ENCODE measurements at regions not wholly inside any gene's neighbourhood (a gene's known extent, or its start where the extent isn't known, plus 50 kb on each side); places are given as distances from the start of the nearest gene placed in this dataset.

GRCh38 chr2:120496759-120497158, 150.8 kb downstream of the INHBB start:
- Histone ChIP-seq H3K27me3 (replicated peaks) (peaks cover 2% of the 10 kb centered on the region), H3K27ac (no peak overlapping the region), H3K36me3 (replicated peaks) (no peaks in the 10 kb centered on the region), H3K4me3 (ENCODE audit: low read depth, low read length) (no peak overlapping the region)
- in situ Hi-C loops (cut with HindIII; ENCODE audit: low pct_ligation_motif_present, low sequenced_read_pairs): no loop called here
- no peak for TF ChIP-seq CTCF (IDR thresholded peaks at IDR 0.05; ENCODE audit: low read depth, low read length, missing control alignments)
- no peak for DNase-seq

GRCh38 chr2:120497261-120497977, 151.5 kb downstream of the INHBB start:
- peaks cover 2% of the 10 kb centered on the region for H3K27me3 ChIP-seq (replicated peaks)
- H3K4me3 ChIP-seq (ENCODE audit: low read depth, low read length): no peak overlapping the region
- H3K27ac ChIP-seq: no peak overlapping the region
- DNase-seq: no peak
- no peaks in the 10 kb centered on the region for H3K36me3 ChIP-seq (replicated peaks)
- no peak for TF ChIP-seq CTCF (IDR thresholded peaks at IDR 0.05; ENCODE audit: low read depth, low read length, missing control alignments)
- in situ Hi-C loops (cut with HindIII; ENCODE audit: low pct_ligation_motif_present, low sequenced_read_pairs): no loop called here

- no peak overlapping the region for H3K4me3 ChIP-seq (ENCODE audit: low read depth, low read length)
- H3K36me3 ChIP-seq (replicated peaks): no peaks in the 10 kb centered on the region
- peaks cover 2% of the 10 kb centered on the region for H3K27me3 ChIP-seq (replicated peaks)
- in situ Hi-C loops (cut with HindIII; ENCODE audit: low pct_ligation_motif_present, low sequenced_read_pairs): no loop called here
- DNase-seq: no peak
- TF ChIP-seq CTCF (IDR thresholded peaks at IDR 0.05; ENCODE audit: low read depth, low read length, missing control alignments): no peak
- H3K27ac ChIP-seq: no peak overlapping the region
Observed at GRCh38 chr2:120498121-120498520, 152.2 kb downstream of the INHBB start.

- no peaks in the 10 kb centered on the region for H3K36me3 ChIP-seq (replicated peaks)
- no peak overlapping the region for H3K4me3 ChIP-seq (ENCODE audit: low read depth, low read length)
- TF ChIP-seq CTCF (IDR thresholded peaks at IDR 0.05; ENCODE audit: low read depth, low read length, missing control alignments): no peak
- H3K27me3 ChIP-seq (replicated peaks): peaks cover 2% of the 10 kb centered on the region
- in situ Hi-C loops (cut with HindIII; ENCODE audit: low pct_ligation_motif_present, low sequenced_read_pairs): no loop called here
- no peak for DNase-seq
- no peak overlapping the region for H3K27ac ChIP-seq
Observed at GRCh38 chr2:120498576-120499394, 152.8 kb downstream of the INHBB start.

- in situ Hi-C loops (cut with HindIII; ENCODE audit: low pct_ligation_motif_present, low sequenced_read_pairs): no loop called here
- Histone ChIP-seq H3K4me3 (ENCODE audit: low read depth, low read length) (no peak overlapping the region), H3K36me3 (replicated peaks) (no peaks in the 10 kb centered on the region), H3K27ac (no peak overlapping the region), H3K27me3 (replicated peaks) (peaks cover 2% of the 10 kb centered on the region)
- no peak for DNase-seq
- no peak for TF ChIP-seq CTCF (IDR thresholded peaks at IDR 0.05; ENCODE audit: low read depth, low read length, missing control alignments)
Observed at GRCh38 chr2:120499784-120500495, 154.0 kb downstream of the INHBB start.
